Thymus (tissue), 11 donors: ENCODE measurements at regions not wholly inside any gene's neighbourhood (a gene's known extent, or its start where the extent isn't known, plus 50 kb on each side); places are given as distances from the start of the nearest gene placed in this dataset.

Source experiments
- DNase-seq, 9 donors: peaks; one replicate each; pipeline ENCODE4 v3.0.0-alpha.2; 2013; ENCODE audit warnings: low spot score in 9 of 9, low read depth in 6 of 9, missing footprints in 1 of 9
- H3K27ac ChIP-seq, 2 donors: one replicate each; pipeline ENCODE4 v1.5.1; 2013; ENCODE audit warnings: control low read depth in 1 of 2, low read depth in 1 of 2, low read length in 1 of 2, mild to moderate bottlenecking in 1 of 2, moderate library complexity in 1 of 2
- H3K27me3 ChIP-seq, 2 donors: one replicate each; pipeline ENCODE4 v1.5.1; 2013; ENCODE audit warnings: low read length in 1 of 2; ENCODE audit not compliant: control insufficient read depth in 2 of 2, insufficient read depth in 1 of 2
- H3K36me3 ChIP-seq, 2 donors: one replicate each; pipeline ENCODE4 v1.5.1; 2013; ENCODE audit warnings: low read length in 1 of 2, mild to moderate bottlenecking in 1 of 2, moderate library complexity in 1 of 2; ENCODE audit not compliant: control insufficient read depth in 2 of 2, insufficient read depth in 2 of 2
- H3K4me1 ChIP-seq, 2 donors: one replicate each; pipeline ENCODE4 v1.5.1; 2013; ENCODE audit warnings: low read length in 2 of 2; ENCODE audit not compliant: control insufficient read depth in 2 of 2, insufficient read depth in 2 of 2
- H3K4me3 ChIP-seq, 2 donors: one replicate each; pipeline ENCODE4 v1.5.1; 2013; ENCODE audit warnings: low read length in 2 of 2, control low read depth in 1 of 2, mild to moderate bottlenecking in 1 of 2
- H3K9me3 ChIP-seq, 2 donors: one replicate each; pipeline ENCODE4 v1.5.1; 2013; ENCODE audit warnings: low read length in 1 of 2, mild to moderate bottlenecking in 1 of 2; ENCODE audit not compliant: control insufficient read depth in 2 of 2, insufficient read depth in 1 of 2
- WGBS: extraction: QIAGEN DNeasy Blood & Tissue Kit; methylation state at CpG from one replicate; pipeline ENCODE4 v1.1.7; 2013; 5-methylcytosine and 5-hydroxymethylcytosine counted together
- donor health status: healthy.

- H3K4me1 ChIP-seq, result no peaks in the 10 kb centered on the region
- no peak for DNase-seq
- H3K27me3 ChIP-seq, result no peaks in the 10 kb centered on the region
- H3K36me3 ChIP-seq, result no peaks in the 10 kb centered on the region
- no peak overlapping the region for H3K27ac ChIP-seq
- no peaks in the 10 kb centered on the region for H3K9me3 ChIP-seq
- WGBS, result 45% methylated on average over 7 of the region's 7 CpGs
- no peak overlapping the region for H3K4me3 ChIP-seq
Observed at GRCh38 chr2:221792971-221793521, 220.9 kb upstream of the EPHA4 start.

GRCh38 chr2:221791844-221792243, 219.7 kb upstream of the EPHA4 start:
- DNase-seq, result no peak
- H3K27ac ChIP-seq, result no peak overlapping the region
- H3K27me3 ChIP-seq, result no peaks in the 10 kb centered on the region
- H3K4me1 ChIP-seq, result no peaks in the 10 kb centered on the region
- H3K9me3 ChIP-seq, result no peaks in the 10 kb centered on the region
- H3K36me3 ChIP-seq, result no peaks in the 10 kb centered on the region
- H3K4me3 ChIP-seq, result no peak overlapping the region
- WGBS, result 96% methylated on average over 2 of the region's 2 CpGs

- no peaks in the 10 kb centered on the region for H3K36me3 ChIP-seq
- no peak overlapping the region for H3K27ac ChIP-seq
- no peaks in the 10 kb centered on the region for H3K27me3 ChIP-seq
- 72% methylated on average over 4 of the region's 4 CpGs for WGBS
- no peaks in the 10 kb centered on the region for H3K4me1 ChIP-seq
- H3K9me3 ChIP-seq, result no peaks in the 10 kb centered on the region
- H3K4me3 ChIP-seq, result no peak overlapping the region
- no peak for DNase-seq
Observed at GRCh38 chr2:221787561-221787960, 215.5 kb upstream of the EPHA4 start.

GRCh38 chr2:221786297-221786926, 214.3 kb upstream of the EPHA4 start:
- H3K4me3 ChIP-seq, result no peak overlapping the region
- DNase-seq, result no peak
- H3K4me1 ChIP-seq, result no peaks in the 10 kb centered on the region
- H3K27ac ChIP-seq, result no peak overlapping the region
- no peaks in the 10 kb centered on the region for H3K27me3 ChIP-seq
- no peaks in the 10 kb centered on the region for H3K9me3 ChIP-seq
- H3K36me3 ChIP-seq, result no peaks in the 10 kb centered on the region
- 93% methylated on average over 5 of the region's 5 CpGs for WGBS

GRCh38 chr2:221780281-221780688, 208.2 kb upstream of the EPHA4 start:
- no peaks in the 10 kb centered on the region for H3K27me3 ChIP-seq
- no peaks in the 10 kb centered on the region for H3K4me1 ChIP-seq
- no peak for DNase-seq
- no peak overlapping the region for H3K4me3 ChIP-seq
- H3K9me3 ChIP-seq, result no peaks in the 10 kb centered on the region
- no peaks in the 10 kb centered on the region for H3K36me3 ChIP-seq
- 67% methylated on average over 1 of the region's 1 CpG for WGBS
- H3K27ac ChIP-seq, result no peak overlapping the region

- Histone ChIP-seq H3K4me3 (no peak overlapping the region), H3K27me3 (no peaks in the 10 kb centered on the region), H3K27ac (no peak overlapping the region), H3K4me1 (no peaks in the 10 kb centered on the region), H3K9me3 (no peaks in the 10 kb centered on the region), H3K36me3 (no peaks in the 10 kb centered on the region)
- WGBS, result 90% methylated on average over 4 of the region's 4 CpGs
- DNase-seq, result no peak
Observed at GRCh38 chr2:221779614-221780067, 207.5 kb upstream of the EPHA4 start.

GRCh38 chr2:221778025-221778424, 205.9 kb upstream of the EPHA4 start:
- Histone ChIP-seq H3K27ac (no peak overlapping the region), H3K9me3 (no peaks in the 10 kb centered on the region), H3K36me3 (no peaks in the 10 kb centered on the region), H3K27me3 (no peaks in the 10 kb centered on the region), H3K4me3 (no peak overlapping the region), H3K4me1 (no peaks in the 10 kb centered on the region)
- DNase-seq, result no peak
- 90% methylated on average over 4 of the region's 4 CpGs for WGBS

GRCh38 chr2:221777119-221777518, 205.0 kb upstream of the EPHA4 start:
- Histone ChIP-seq H3K4me1 (no peaks in the 10 kb centered on the region), H3K36me3 (no peaks in the 10 kb centered on the region), H3K27me3 (no peaks in the 10 kb centered on the region), H3K27ac (no peak overlapping the region), H3K9me3 (no peaks in the 10 kb centered on the region), H3K4me3 (no peak overlapping the region)
- WGBS, result 95% methylated on average over 1 of the region's 1 CpG
- DNase-seq, result no peak

GRCh38 chr2:221775096-221775495, 203.0 kb upstream of the EPHA4 start:
- Histone ChIP-seq H3K36me3 (no peaks in the 10 kb centered on the region), H3K27me3 (no peaks in the 10 kb centered on the region), H3K9me3 (no peaks in the 10 kb centered on the region), H3K4me1 (no peaks in the 10 kb centered on the region), H3K27ac (no peak overlapping the region), H3K4me3 (no peak overlapping the region)
- no peak for DNase-seq
- 86% methylated on average over 12 of the region's 12 CpGs for WGBS
